OCI-LY1 (cell line): ENCODE measurements at regions not wholly inside any gene's neighbourhood (a gene's known extent, or its start where the extent isn't known, plus 50 kb on each side); places are given as distances from the start of the nearest gene placed in this dataset.

ENCODE experiments used
- H2AFZ ChIP-seq: fragments of 200-600 bp; sonication (generic), shearing (Covaris generic); 2 replicates; pipeline ENCODE4 v1.6.0; 2014; ENCODE audit warnings: antibody characterized with exemption, mild to moderate bottlenecking, low read length
- H3F3A ChIP-seq: fragments of 200-600 bp; sonication (generic), shearing (Covaris generic); 2 replicates; pipeline ENCODE4 v1.6.0; 2014; ENCODE audit warnings: mild to moderate bottlenecking, antibody characterized with exemption, low read length, moderate library complexity; ENCODE audit not compliant: insufficient read depth
- H3K27ac ChIP-seq: fragments of 200-600 bp; sonication (generic); 2 replicates; pipeline ENCODE4 v1.5.1; 2014; ENCODE audit warnings: low read length, mixed run types, mild to moderate bottlenecking, low read depth; ENCODE audit not compliant: poor library complexity, severe bottlenecking
- H3K27me3 ChIP-seq: fragments of 200-600 bp; sonication (generic); 2 replicates; pipeline ENCODE4 v1.6.0; 2014; ENCODE audit warnings: antibody characterized with exemption, mild to moderate bottlenecking, low read length, moderate library complexity; ENCODE audit not compliant: insufficient read depth
- H3K36me3 ChIP-seq: fragments of 200-600 bp; sonication (generic); 2 replicates; pipeline ENCODE4 v1.6.1; 2014; ENCODE audit warnings: mild to moderate bottlenecking, antibody characterized with exemption, low read length, moderate library complexity, mixed read lengths; ENCODE audit not compliant: insufficient read depth
- H3K4me1 ChIP-seq: fragments of 200-600 bp; sonication (generic); 2 replicates; pipeline ENCODE4 v1.5.1; 2014; ENCODE audit warnings: mild to moderate bottlenecking, low read length, moderate library complexity; ENCODE audit not compliant: insufficient read depth, severe bottlenecking
- H3K4me2 ChIP-seq: fragments of 200-600 bp; sonication (generic), shearing (Covaris generic); 2 replicates; pipeline ENCODE4 v1.6.1; 2014; ENCODE audit warnings: low read length
- H3K4me3 ChIP-seq: fragments of 200-600 bp; sonication (generic); 2 replicates; pipeline ENCODE4 v1.5.1; 2014; ENCODE audit warnings: low read length, low read depth, mild to moderate bottlenecking, mixed read lengths; ENCODE audit not compliant: poor library complexity, severe bottlenecking
- H3K79me2 ChIP-seq: fragments of 200-600 bp; shearing (Covaris generic); 2 replicates; pipeline ENCODE4 v1.6.1; 2016; ENCODE audit warnings: mixed run types, low read length, mixed read lengths; ENCODE audit not compliant: insufficient read depth
- H3K9ac ChIP-seq: fragments of 200-600 bp; sonication (generic), shearing (Covaris generic); 2 replicates; pipeline ENCODE4 v1.6.1; 2014; ENCODE audit warnings: mild to moderate bottlenecking, low read length, mixed read lengths
- H3K9me2 ChIP-seq: fragments of 200-600 bp; sonication (generic), shearing (Covaris generic); 2 replicates; pipeline ENCODE4 v1.6.1; 2014; ENCODE audit warnings: low read depth, mild to moderate bottlenecking, low read length, mixed read lengths
- H3K9me3 ChIP-seq: fragments of 200-600 bp; shearing (Covaris generic); 2 replicates; pipeline ENCODE4 v1.6.1; 2014; ENCODE audit warnings: low read length, mixed read lengths
- H4K20me1 ChIP-seq: fragments of 200-600 bp; sonication (generic), shearing (Covaris generic); 2 replicates; pipeline ENCODE4 v1.6.0; 2016; ENCODE audit warnings: mild to moderate bottlenecking, low read length; ENCODE audit not compliant: insufficient read depth
- EZH2 ChIP-seq: fragments of 200-600 bp; sonication (generic), shearing (Covaris generic); IDR thresholded peaks from 2 replicates; pipeline ENCODE4 v1.8.0; 2017; ENCODE audit warnings: borderline replicate concordance, mixed run types, mild to moderate bottlenecking, antibody characterized with exemption, low read length, moderate library complexity, mixed read lengths
- TF ChIP-seq, protein P1 (sequence below): fragments of 200-600 bp; sonication (generic), shearing (Covaris generic); IDR thresholded peaks from 2 replicates; pipeline ENCODE4 v1.5.1; 2017; ENCODE audit warnings: mild to moderate bottlenecking, antibody characterized with exemption, low read length, moderate library complexity, mixed read lengths

DNA sequence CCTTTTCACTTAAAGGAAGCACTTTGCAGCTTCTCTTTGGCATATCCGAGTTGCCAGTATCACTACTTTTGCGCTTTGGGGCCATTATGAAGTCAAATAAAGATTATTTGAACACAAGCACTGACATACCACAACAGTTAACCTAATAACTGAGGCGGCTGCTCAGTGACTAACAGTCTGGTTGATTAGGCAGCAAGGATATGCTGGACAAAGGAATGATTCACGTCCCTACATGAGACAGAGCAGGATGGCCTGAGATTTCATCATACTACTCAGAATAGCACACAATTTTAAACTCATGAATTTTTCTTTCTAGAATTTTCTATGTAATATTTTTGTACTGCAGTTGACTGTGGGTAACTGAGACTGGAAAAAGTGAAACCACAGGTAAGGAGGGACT is 56.9 kb upstream of the E2F7 start:
- no peaks in the 10 kb centered on the region for H3K4me1 ChIP-seq
- H3K27ac ChIP-seq, result no peak overlapping the region
- no peaks in the 10 kb centered on the region for H3K27me3 ChIP-seq
- H3K9me3 ChIP-seq, result no peaks in the 10 kb centered on the region
- H3K9ac ChIP-seq, result no peak overlapping the region
- H2AFZ ChIP-seq, result no peak overlapping the region
- TF ChIP-seq, protein P1, sequence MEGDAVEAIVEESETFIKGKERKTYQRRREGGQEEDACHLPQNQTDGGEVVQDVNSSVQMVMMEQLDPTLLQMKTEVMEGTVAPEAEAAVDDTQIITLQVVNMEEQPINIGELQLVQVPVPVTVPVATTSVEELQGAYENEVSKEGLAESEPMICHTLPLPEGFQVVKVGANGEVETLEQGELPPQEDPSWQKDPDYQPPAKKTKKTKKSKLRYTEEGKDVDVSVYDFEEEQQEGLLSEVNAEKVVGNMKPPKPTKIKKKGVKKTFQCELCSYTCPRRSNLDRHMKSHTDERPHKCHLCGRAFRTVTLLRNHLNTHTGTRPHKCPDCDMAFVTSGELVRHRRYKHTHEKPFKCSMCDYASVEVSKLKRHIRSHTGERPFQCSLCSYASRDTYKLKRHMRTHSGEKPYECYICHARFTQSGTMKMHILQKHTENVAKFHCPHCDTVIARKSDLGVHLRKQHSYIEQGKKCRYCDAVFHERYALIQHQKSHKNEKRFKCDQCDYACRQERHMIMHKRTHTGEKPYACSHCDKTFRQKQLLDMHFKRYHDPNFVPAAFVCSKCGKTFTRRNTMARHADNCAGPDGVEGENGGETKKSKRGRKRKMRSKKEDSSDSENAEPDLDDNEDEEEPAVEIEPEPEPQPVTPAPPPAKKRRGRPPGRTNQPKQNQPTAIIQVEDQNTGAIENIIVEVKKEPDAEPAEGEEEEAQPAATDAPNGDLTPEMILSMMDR, result no peak
- TF ChIP-seq EZH2, result no peak
- H4K20me1 ChIP-seq, result no peaks in the 10 kb centered on the region
- H3K4me2 ChIP-seq, result no peak overlapping the region
- no peaks in the 10 kb centered on the region for H3F3A ChIP-seq
- H3K4me3 ChIP-seq, result no peak overlapping the region
- H3K9me2 ChIP-seq, result no peaks in the 10 kb centered on the region
- H3K36me3 ChIP-seq, result no peaks in the 10 kb centered on the region
- no peaks in the 10 kb centered on the region for H3K79me2 ChIP-seq

DNA sequence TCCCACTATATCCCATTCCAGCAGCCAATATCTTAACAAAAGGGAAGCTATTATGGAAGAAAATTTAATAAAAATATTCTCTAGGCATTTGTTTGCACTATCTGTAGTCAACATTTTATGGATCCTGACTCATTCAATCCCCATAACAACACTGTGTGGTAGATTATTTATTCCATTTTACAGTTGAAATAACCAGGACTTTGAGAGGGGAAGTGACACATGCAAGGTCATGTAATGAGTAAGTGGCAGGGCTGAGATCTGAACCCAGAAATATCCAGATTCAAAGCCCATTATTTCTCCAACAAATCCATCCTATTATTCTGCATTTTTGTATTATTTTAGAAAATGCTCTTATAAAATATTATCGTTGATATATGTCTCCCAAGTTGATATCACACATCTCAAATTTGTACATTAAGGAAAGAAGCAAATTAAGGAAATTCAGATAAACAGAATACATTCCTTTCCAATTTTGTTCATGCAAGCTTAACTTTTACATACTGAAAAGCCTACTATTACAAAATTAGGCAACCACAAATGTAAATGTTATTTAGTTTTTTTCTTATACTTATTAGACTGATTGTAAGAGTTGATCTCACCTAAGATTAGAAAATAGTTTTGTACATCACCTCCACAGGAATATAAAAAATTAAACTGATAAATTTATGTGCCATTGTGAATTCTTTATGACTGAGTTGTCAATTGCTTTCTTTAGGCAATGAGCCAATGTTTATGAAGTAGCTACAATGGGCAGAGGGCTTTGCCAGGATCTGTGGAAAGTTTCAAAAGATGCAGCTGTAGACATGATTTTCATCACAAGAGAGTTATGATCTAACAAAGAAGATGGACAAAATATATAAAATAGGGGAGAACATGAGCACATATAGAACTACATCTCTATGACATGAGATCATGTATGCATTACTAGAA is 55.1 kb upstream of the E2F7 start:
- H3K4me2 ChIP-seq, result no peak overlapping the region
- TF ChIP-seq EZH2, result no peak
- TF ChIP-seq, protein P1, result no peak
- H3K27me3 ChIP-seq, result no peaks in the 10 kb centered on the region
- H3K4me1 ChIP-seq, result no peaks in the 10 kb centered on the region
- no peak overlapping the region for H3K27ac ChIP-seq
- no peaks in the 10 kb centered on the region for H3K9me2 ChIP-seq
- no peaks in the 10 kb centered on the region for H3F3A ChIP-seq
- H3K4me3 ChIP-seq, result no peak overlapping the region
- no peaks in the 10 kb centered on the region for H3K79me2 ChIP-seq
- no peak overlapping the region for H2AFZ ChIP-seq
- no peaks in the 10 kb centered on the region for H4K20me1 ChIP-seq
- H3K36me3 ChIP-seq, result no peaks in the 10 kb centered on the region
- no peaks in the 10 kb centered on the region for H3K9me3 ChIP-seq
- no peak overlapping the region for H3K9ac ChIP-seq

DNA sequence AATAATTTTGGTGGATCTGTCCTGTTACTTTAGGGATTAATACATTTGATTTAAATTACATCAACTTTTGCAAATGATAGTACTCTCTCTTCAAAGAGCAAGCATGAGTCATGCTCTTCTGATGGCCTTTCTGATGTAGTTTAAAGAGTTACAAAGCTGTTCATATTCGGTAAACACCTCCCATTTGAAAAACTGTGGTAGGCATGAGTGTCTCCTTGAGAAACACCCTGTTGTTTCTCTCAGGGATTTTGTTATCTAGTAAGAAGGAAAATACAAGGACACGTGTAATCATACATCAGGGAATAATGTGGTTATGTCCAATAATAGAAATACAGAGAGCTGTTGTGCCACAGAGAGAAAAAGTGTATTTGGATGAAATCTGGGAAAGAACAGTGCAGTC is 53.3 kb upstream of the E2F7 start:
- Histone ChIP-seq H3K4me1 (no peaks in the 10 kb centered on the region), H3K9me2 (no peaks in the 10 kb centered on the region), H2AFZ (no peak overlapping the region), H3K79me2 (no peaks in the 10 kb centered on the region), H3K9ac (no peak overlapping the region), H3K4me2 (no peak overlapping the region), H3K27me3 (no peaks in the 10 kb centered on the region), H3F3A (no peaks in the 10 kb centered on the region), H3K4me3 (no peak overlapping the region), H3K27ac (no peak overlapping the region), H3K9me3 (no peaks in the 10 kb centered on the region), H3K36me3 (no peaks in the 10 kb centered on the region), H4K20me1 (no peaks in the 10 kb centered on the region)
- no peak for TF ChIP-seq EZH2
- TF ChIP-seq, protein P1, result no peak
